Pancreas (tissue), 10 donors: ENCODE measurements at regions not wholly inside any gene's neighbourhood (a gene's known extent, or its start where the extent isn't known, plus 50 kb on each side); places are given as distances from the start of the nearest gene placed in this dataset.

Experiments used
- ATAC-seq, 4 donors: fragments of 200-7000 bp; cut with Tn5 transposase; one replicate each; pipeline versions ENCODE4 v1.8.0 to v1.9.1; 2020; ENCODE audit warnings: mild to moderate bottlenecking in 4 of 4, moderate library complexity in 4 of 4
- DNase-seq, 6 donors: peaks; one replicate each; pipeline ENCODE4 v3.0.0-alpha.2; 2020
- FAIRE-seq: peaks from 2 replicates; lab custom pipeline; 2012; peaks lifted over from hg19 to GRCh38; lab: Jason Lieb, UNC
- H3K27ac ChIP-seq, 4 donors: fragments of 200-600 bp; sonication (generic); 1 replicate in 3 of 4; 2 replicates in 1 of 4; pipeline versions ENCODE4 v1.5.0 to v1.8.0; 2020
- H3K27me3 ChIP-seq, 4 donors: fragments of 200-600 bp; one replicate each; pipeline ENCODE4 v1.8.0; 2021
- H3K36me3 ChIP-seq, 3 donors: fragments of 200-600 bp; sonication (generic) in 1 of 3; one replicate each; pipeline versions ENCODE4 v1.5.0 to v1.8.0; 2020 to 2021
- H3K4me1 ChIP-seq, 3 donors: fragments of 200-600 bp; one replicate each; pipeline ENCODE4 v1.8.0; 2021
- H3K4me3 ChIP-seq, 4 donors: fragments of 200-600 bp; sonication (generic) in 2 of 4; one replicate each; pipeline versions ENCODE4 v1.5.0 to v1.8.0; 2020 to 2021
- H3K9me3 ChIP-seq, 4 donors: fragments of 200-600 bp; one replicate each; pipeline ENCODE4 v1.8.0; 2021
- CTCF ChIP-seq, 4 donors: fragments of 200-600 bp; sonication (generic) in 3 of 4; IDR thresholded peaks; one replicate each; pipeline versions ENCODE4 v1.5.0 to v1.8.0; 2021; ENCODE audit warnings: antibody characterized with exemption in 4 of 4
- WGBS, 2 donors: extraction: QIAGEN DNeasy Blood & Tissue Kit; methylation state at CpG; one replicate each; pipeline ENCODE4 v1.1.7; 2013; 5-methylcytosine and 5-hydroxymethylcytosine counted together
- intact Hi-C, 3 donors: fragments of 100-400 bp; cut with DNase I; formaldehyde crosslinking; loops; one replicate each; pipeline versions ENCODE4 v1.11.1 to v1.14.2; 2022
- donor health status: healthy with polysubstance abuse.
- donor health status: DM: no; HTN: no; CAD: no; lungs with moderate emphysema.
- donor health status: DM: no; HTN: no; CAD: no.
- donor health status: control.
- donor health status: control.
- donor health status: Bipolar disorder and iron deficiency.
- donor health status: DM: yes; HTN: yes; CAD: no.
- donor health status: DM: no; HTN: no; CAD: no.
- donor health status: DM: no; HTN: no; CAD: no.
- donor health status: DM: yes; HTN: yes; CAD: no.

- FAIRE-seq, result no peak
- ATAC-seq, result no peak
- no peaks in the 10 kb centered on the region for H3K36me3 ChIP-seq
- no peak for TF ChIP-seq CTCF (IDR thresholded peaks at IDR 0.05)
- H3K4me3 ChIP-seq, result no peak overlapping the region
- H3K27ac ChIP-seq, result no peak overlapping the region
- intact Hi-C loops, result no loop called here
- H3K9me3 ChIP-seq, result no peaks in the 10 kb centered on the region
- no peaks in the 10 kb centered on the region for H3K27me3 ChIP-seq
- no peak for DNase-seq
- no peaks in the 10 kb centered on the region for H3K4me1 ChIP-seq
Observed at GRCh38 chr11:34795641-34796040, 120.5 kb downstream of the APIP start.

GRCh38 chr11:34794696-34795095, 121.5 kb downstream of the APIP start:
- no peak for ATAC-seq
- TF ChIP-seq CTCF (IDR thresholded peaks at IDR 0.05), result no peak
- no peak overlapping the region for H3K27ac ChIP-seq
- 79 to 89% methylated on average over 3 of the region's 3 CpGs for WGBS, 2 donors
- no peak overlapping the region for H3K4me3 ChIP-seq
- H3K27me3 ChIP-seq, result no peaks in the 10 kb centered on the region
- H3K4me1 ChIP-seq, result no peaks in the 10 kb centered on the region
- no peaks in the 10 kb centered on the region for H3K36me3 ChIP-seq
- no peak for FAIRE-seq
- intact Hi-C loops, result no loop called here
- no peak for DNase-seq
- no peaks in the 10 kb centered on the region for H3K9me3 ChIP-seq

GRCh38 chr11:34793666-34794065, 122.5 kb downstream of the APIP start:
- TF ChIP-seq CTCF (IDR thresholded peaks at IDR 0.05), result no peak
- Histone ChIP-seq H3K9me3 (no peaks in the 10 kb centered on the region), H3K36me3 (no peaks in the 10 kb centered on the region), H3K27me3 (no peaks in the 10 kb centered on the region), H3K4me3 (no peak overlapping the region), H3K27ac (no peak overlapping the region), H3K4me1 (no peaks in the 10 kb centered on the region)
- DNase-seq, result no peak
- peak in 1 of 4 donors; percentile 28 for ATAC-seq
- intact Hi-C loops, result no loop called here
- FAIRE-seq, result no peak

GRCh38 chr11:34792814-34793258, 123.3 kb downstream of the APIP start:
- intact Hi-C loops, result no loop called here
- no peaks in the 10 kb centered on the region for H3K4me1 ChIP-seq
- H3K9me3 ChIP-seq, result no peaks in the 10 kb centered on the region
- no peak for TF ChIP-seq CTCF (IDR thresholded peaks at IDR 0.05)
- no peaks in the 10 kb centered on the region for H3K36me3 ChIP-seq
- peak; percentile 44 to 82 (median 74) for ATAC-seq
- peak overlapping the region in 2 of 4 donors; percentile 28 to 35 for H3K27ac ChIP-seq
- 42 to 43% methylated on average over 4 of the region's 4 CpGs for WGBS, 2 donors
- H3K27me3 ChIP-seq, result no peaks in the 10 kb centered on the region
- H3K4me3 ChIP-seq, result no peak overlapping the region
- peak in 3 of 6 donors; percentile 34 to 43 (median 41) for DNase-seq
- no peak for FAIRE-seq

GRCh38 chr11:34791780-34792542, 124.2 kb downstream of the APIP start:
- no peak for FAIRE-seq
- no peak overlapping the region for H3K4me3 ChIP-seq
- TF ChIP-seq CTCF (IDR thresholded peaks at IDR 0.05), result no peak
- peak in 2 of 4 donors; percentile 11 to 13 for ATAC-seq
- intact Hi-C loops, result no loop called here
- no peak for DNase-seq
- no peaks in the 10 kb centered on the region for H3K36me3 ChIP-seq
- H3K4me1 ChIP-seq, result no peaks in the 10 kb centered on the region
- H3K27me3 ChIP-seq, result no peaks in the 10 kb centered on the region
- 59 to 65% methylated on average over 5 of the region's 5 CpGs for WGBS, 2 donors
- H3K27ac ChIP-seq, result peak overlapping the region in 2 of 4 donors; percentile 28 to 35
- no peaks in the 10 kb centered on the region for H3K9me3 ChIP-seq
